ENCODE measurements at regions not wholly inside any gene's neighbourhood (a gene's known extent, or its start where the extent isn't known, plus 50 kb on each side); places are given as distances from the start of the nearest gene placed in this dataset.

- no peak for DNase-seq
These were observed 375.3 kb downstream of the ADRA2A start for GRCh38 chr10:111452153-111452552.

GRCh38 chr10:111455776-111456426, 379.1 kb downstream of the ADRA2A start:
- DNase-seq: no peak

GRCh38 chr10:111458256-111458655, 381.4 kb downstream of the ADRA2A start:
- DNase-seq: no peak

- no peak for DNase-seq
These were observed 383.1 kb downstream of the ADRA2A start for GRCh38 chr10:111459967-111460366.

- no peak for DNase-seq
These were observed 395.6 kb downstream of the ADRA2A start for GRCh38 chr10:111472445-111472844.

- no peak for DNase-seq
These were observed 396.5 kb downstream of the ADRA2A start for GRCh38 chr10:111473361-111473760.

GRCh38 chr10:111474786-111475185, 398.0 kb downstream of the ADRA2A start:
- no peak for DNase-seq

GRCh38 chr10:111475720-111476119, 398.9 kb downstream of the ADRA2A start:
- DNase-seq: peak; percentile 90

GRCh38 chr10:111478651-111479050, 401.8 kb downstream of the ADRA2A start:
- DNase-seq: no peak

- DNase-seq: peak; percentile 79
These were observed 403.1 kb downstream of the ADRA2A start for GRCh38 chr10:111479966-111480365.

GRCh38 chr10:111481261-111481826, 404.5 kb downstream of the ADRA2A start:
- DNase-seq: peak; percentile 51

GRCh38 chr10:111481866-111482265, 405.0 kb downstream of the ADRA2A start:
- DNase-seq: no peak

- no peak for DNase-seq
These were observed 405.9 kb downstream of the ADRA2A start for GRCh38 chr10:111482621-111483216.

- DNase-seq: no peak
These were observed 408.9 kb downstream of the ADRA2A start for GRCh38 chr10:111485767-111486166.

GRCh38 chr10:111486346-111486745, 409.5 kb downstream of the ADRA2A start:
- no peak for DNase-seq

GRCh38 chr10:111488668-111489067, 411.8 kb downstream of the ADRA2A start:
- no peak for DNase-seq

- DNase-seq: no peak
These were observed 414.3 kb downstream of the ADRA2A start for GRCh38 chr10:111491154-111491553.

GRCh38 chr10:111493024-111493625, 416.3 kb downstream of the ADRA2A start:
- DNase-seq: no peak

- no peak for DNase-seq
These were observed 421.7 kb downstream of the ADRA2A start for GRCh38 chr10:111498560-111498959.

- no peak for DNase-seq
These were observed 427.5 kb downstream of the ADRA2A start for GRCh38 chr10:111504376-111504775.

- DNase-seq: no peak
These were observed 429.6 kb downstream of the ADRA2A start for GRCh38 chr10:111506266-111507034.

GRCh38 chr10:111511751-111512150, 434.9 kb downstream of the ADRA2A start:
- no peak for DNase-seq

- no peak for DNase-seq
These were observed 438.4 kb downstream of the ADRA2A start for GRCh38 chr10:111515264-111515663.
